ENCODE measurements at regions not wholly inside any gene's neighbourhood (a gene's known extent, or its start where the extent isn't known, plus 50 kb on each side); places are given as distances from the start of the nearest gene placed in this dataset.
"Not testable (repeated sequence)": the region's sequence is repeated elsewhere in the genome, so short reads cannot be mapped to it uniquely, and the experiment has no call there.

- Histone ChIP-seq H3K4me3 (no peak overlapping the region), H3K27me3 (no peaks in the 10 kb centered on the region)
- WGBS, 2 donors (ENCODE audit: low coverage in 1 of 2) = 61% methylated on average over 2 of the region's 2 CpGs; no CpG with 5 or more reads in 1 of the 2 donors
Measured at GRCh38 chrX:34332334-34332733, 200.2 kb upstream of the FAM47A start.

GRCh38 chrX:34325460-34325859 is 193.3 kb upstream of the FAM47A start:
- Histone ChIP-seq H3K4me3 (no peak overlapping the region), H3K4me1 (no peaks in the 10 kb centered on the region), H3K27ac (no peak overlapping the region), H3K27me3 (no peaks in the 10 kb centered on the region), H3K9me3 (no peaks in the 10 kb centered on the region), H3K36me3 (no peaks in the 10 kb centered on the region)
- WGBS, 2 donors (ENCODE audit: low coverage in 1 of 2) = 16 to 53% methylated on average over 2 of the region's 2 CpGs
- TF ChIP-seq POLR2AphosphoS5 (IDR thresholded peaks at IDR 0.05) (no peak), EP300 (IDR thresholded peaks at IDR 0.05) (no peak), POLR2A (IDR thresholded peaks at IDR 0.05) (no peak), CTCF (IDR thresholded peaks at IDR 0.05) (no peak)
- no peak for ATAC-seq

More at GRCh38 chrX:34332334-34332733, 200.2 kb upstream of the FAM47A start:
- Histone ChIP-seq H3K4me1 (no peaks in the 10 kb centered on the region), H3K36me3 (no peaks in the 10 kb centered on the region), H3K27ac (no peak overlapping the region), H3K9me3 (no peaks in the 10 kb centered on the region)
- no peak for ATAC-seq
- TF ChIP-seq EP300 (IDR thresholded peaks at IDR 0.05) (no peak), CTCF (IDR thresholded peaks at IDR 0.05) (peak in 1 of 4 experiments; percentile 15)

GRCh38 chrX:34320424-34320823 is 188.3 kb upstream of the FAM47A start:
- 98% methylated on average over 8 of the region's 16 CpGs; no CpG with 5 or more reads in 1 of the 2 donors for WGBS, 2 donors (ENCODE audit: low coverage in 1 of 2)
- H3K4me3 ChIP-seq, H3K27ac ChIP-seq, H3K9me3 ChIP-seq, H3K36me3 ChIP-seq, H3K27me3 ChIP-seq, ATAC-seq, H3K4me1 ChIP-seq: not testable (repeated sequence)

GRCh38 chrX:34300871-34301270 is 168.8 kb upstream of the FAM47A start:
- ATAC-seq = no peak
- TF ChIP-seq CTCF (IDR thresholded peaks at IDR 0.05) = peak; percentile 12 to 52 (median 26)
- no peak for TF ChIP-seq POLR2A (IDR thresholded peaks at IDR 0.05)
- no peak for TF ChIP-seq POLR2AphosphoS5 (IDR thresholded peaks at IDR 0.05)
- Histone ChIP-seq H3K36me3 (no peaks in the 10 kb centered on the region), H3K9me3 (no peaks in the 10 kb centered on the region), H3K4me3 (no peak overlapping the region), H3K27me3 (no peaks in the 10 kb centered on the region), H3K4me1 (no peaks in the 10 kb centered on the region), H3K27ac (no peak overlapping the region)
- WGBS, 2 donors (ENCODE audit: low coverage in 1 of 2) = 0% methylated on average over 1 of the region's 1 CpG

- no peak for ATAC-seq
- no peaks in the 10 kb centered on the region for H3K9me3 ChIP-seq
- H3K36me3 ChIP-seq = no peaks in the 10 kb centered on the region
- no peak overlapping the region for H3K27ac ChIP-seq
- H3K4me3 ChIP-seq = no peak overlapping the region
- no peaks in the 10 kb centered on the region for H3K27me3 ChIP-seq
- WGBS, 2 donors (ENCODE audit: low coverage in 1 of 2) = 50 to 63% methylated on average over 1 to 2 of the region's 2 CpGs
- H3K4me1 ChIP-seq = no peaks in the 10 kb centered on the region
- no peak for TF ChIP-seq CTCF (IDR thresholded peaks at IDR 0.05)
- TF ChIP-seq POLR2A (IDR thresholded peaks at IDR 0.05) = no peak
- no peak for TF ChIP-seq POLR2AphosphoS5 (IDR thresholded peaks at IDR 0.05)
- TF ChIP-seq EP300 (IDR thresholded peaks at IDR 0.05) = no peak
Measured at GRCh38 chrX:34299451-34299967, 167.4 kb upstream of the FAM47A start.
